ENCODE measurements at regions not wholly inside any gene's neighbourhood (a gene's known extent, or its start where the extent isn't known, plus 50 kb on each side); places are given as distances from the start of the nearest gene placed in this dataset.
"Not testable (repeated sequence)": the region's sequence is repeated elsewhere in the genome, so short reads cannot be mapped to it uniquely, and the experiment has no call there.

DNA sequence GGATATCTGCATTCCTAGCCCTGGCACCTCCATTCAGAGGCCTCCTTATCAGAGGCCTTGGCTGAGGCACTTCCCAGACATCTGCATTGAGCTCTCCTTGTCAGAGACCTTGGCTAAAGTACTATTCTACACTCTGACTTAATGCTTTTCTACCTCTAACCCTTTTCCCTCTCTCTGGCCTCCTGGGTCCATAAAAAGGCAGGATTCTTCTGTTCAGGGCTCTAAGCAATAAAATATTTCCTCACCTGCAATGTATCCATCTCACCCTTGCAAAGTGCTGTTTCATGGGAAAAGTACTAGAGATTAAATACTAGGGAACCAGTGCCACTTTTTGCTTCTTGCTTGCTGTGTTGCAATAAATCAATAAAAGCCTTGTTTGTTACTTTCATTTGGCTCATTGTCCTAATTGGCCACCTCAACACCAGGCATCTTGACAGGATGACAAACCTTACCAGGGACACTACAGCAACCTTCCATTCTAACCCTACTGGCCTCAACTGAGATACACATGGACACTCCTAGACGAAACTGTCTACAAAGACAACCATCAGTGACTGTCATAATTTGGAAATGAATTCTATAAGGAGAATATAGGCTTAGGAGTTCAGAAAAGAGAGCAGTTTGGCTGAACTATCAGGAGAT is 106.5 kb upstream of the SETMAR start:
- no peak overlapping the region for H3K27ac ChIP-seq
- no peak overlapping the region for H3K4me3 ChIP-seq
- no peaks in the 10 kb centered on the region for H3K9me3 ChIP-seq
- no peaks in the 10 kb centered on the region for H3K4me1 ChIP-seq
- no peaks in the 10 kb centered on the region for H3K36me3 ChIP-seq
- 82 to 91% methylated on average over 1 of the region's 1 CpG for WGBS, 2 donors (ENCODE audit: low coverage in 1 of 2)
- intact Hi-C loops (cut with DNase I; ENCODE audit: low total_unique reads): no loop called here
- in situ Hi-C loops (cut with MboI; ENCODE audit: low pct_ligation_motif_present in 1 of 4, low pct_unique_long_range_greater_than_20kb in 1 of 4, low sequenced_read_pairs in 3 of 4): no loop called here
- no peak for TF ChIP-seq POLR2AphosphoS5 (IDR thresholded peaks at IDR 0.05)
- no peak for TF ChIP-seq EP300 (IDR thresholded peaks at IDR 0.05; ENCODE audit: low read depth)
- TF ChIP-seq POLR2A (IDR thresholded peaks at IDR 0.05): no peak
- TF ChIP-seq, protein P1, sequence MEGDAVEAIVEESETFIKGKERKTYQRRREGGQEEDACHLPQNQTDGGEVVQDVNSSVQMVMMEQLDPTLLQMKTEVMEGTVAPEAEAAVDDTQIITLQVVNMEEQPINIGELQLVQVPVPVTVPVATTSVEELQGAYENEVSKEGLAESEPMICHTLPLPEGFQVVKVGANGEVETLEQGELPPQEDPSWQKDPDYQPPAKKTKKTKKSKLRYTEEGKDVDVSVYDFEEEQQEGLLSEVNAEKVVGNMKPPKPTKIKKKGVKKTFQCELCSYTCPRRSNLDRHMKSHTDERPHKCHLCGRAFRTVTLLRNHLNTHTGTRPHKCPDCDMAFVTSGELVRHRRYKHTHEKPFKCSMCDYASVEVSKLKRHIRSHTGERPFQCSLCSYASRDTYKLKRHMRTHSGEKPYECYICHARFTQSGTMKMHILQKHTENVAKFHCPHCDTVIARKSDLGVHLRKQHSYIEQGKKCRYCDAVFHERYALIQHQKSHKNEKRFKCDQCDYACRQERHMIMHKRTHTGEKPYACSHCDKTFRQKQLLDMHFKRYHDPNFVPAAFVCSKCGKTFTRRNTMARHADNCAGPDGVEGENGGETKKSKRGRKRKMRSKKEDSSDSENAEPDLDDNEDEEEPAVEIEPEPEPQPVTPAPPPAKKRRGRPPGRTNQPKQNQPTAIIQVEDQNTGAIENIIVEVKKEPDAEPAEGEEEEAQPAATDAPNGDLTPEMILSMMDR (IDR thresholded peaks at IDR 0.05): no peak
- no peaks in the 10 kb centered on the region for H3K27me3 ChIP-seq
- DNase-seq: no peak

- no peaks in the 10 kb centered on the region for H3K9me3 ChIP-seq
- intact Hi-C loops (cut with DNase I; ENCODE audit: low total_unique reads) (no loop called here), in situ Hi-C loops (cut with MboI; ENCODE audit: low pct_ligation_motif_present in 1 of 4, low pct_unique_long_range_greater_than_20kb in 1 of 4, low sequenced_read_pairs in 3 of 4) (no loop called here)
- 86 to 87% methylated on average over 5 to 6 of the region's 6 CpGs for whole genome bisulfite sequencing, 2 donors (ENCODE audit: low coverage in 1 of 2)
- H3K27ac ChIP-seq: no peak overlapping the region
- H3K27me3 ChIP-seq: no peaks in the 10 kb centered on the region
- H3K4me3 ChIP-seq: no peak overlapping the region
- no peak for TF ChIP-seq EP300 (IDR thresholded peaks at IDR 0.05; ENCODE audit: low read depth)
- TF ChIP-seq POLR2A (IDR thresholded peaks at IDR 0.05): no peak
- no peak for TF ChIP-seq POLR2AphosphoS5 (IDR thresholded peaks at IDR 0.05)
- TF ChIP-seq, protein P1 (IDR thresholded peaks at IDR 0.05): no peak
- H3K4me1 ChIP-seq: no peaks in the 10 kb centered on the region
- no peak for DNase-seq
- H3K36me3 ChIP-seq: no peaks in the 10 kb centered on the region
These were observed 105.5 kb upstream of the SETMAR start for GRCh38 chr3:4197670-4198069.

DNA sequence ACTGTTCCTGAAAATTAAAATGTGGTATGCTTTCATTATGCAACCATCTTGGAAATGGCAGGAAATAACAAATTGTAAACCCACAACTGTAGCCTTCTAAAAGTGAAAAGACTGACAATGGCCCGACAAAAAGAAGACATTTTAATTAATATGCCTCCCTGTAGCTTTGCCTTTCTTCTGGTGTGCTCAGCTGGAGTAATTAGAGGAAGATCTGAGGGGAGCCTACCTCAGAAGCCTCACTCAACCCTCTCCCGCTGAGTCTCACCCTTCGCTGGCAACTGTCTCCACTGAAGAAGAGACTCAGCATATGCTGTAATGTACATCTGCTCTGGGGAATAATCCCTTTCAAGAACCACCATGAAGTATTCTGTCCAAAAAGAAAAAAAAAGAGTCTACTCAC is 104.7 kb upstream of the SETMAR start:
- in situ Hi-C loops (cut with MboI; ENCODE audit: low pct_ligation_motif_present in 1 of 4, low pct_unique_long_range_greater_than_20kb in 1 of 4, low sequenced_read_pairs in 3 of 4) (no loop called here), intact Hi-C loops (cut with DNase I; ENCODE audit: low total_unique reads) (no loop called here)
- TF ChIP-seq POLR2AphosphoS5 (IDR thresholded peaks at IDR 0.05) (no peak), EP300 (IDR thresholded peaks at IDR 0.05; ENCODE audit: low read depth) (no peak)
- TF ChIP-seq, protein P1 (IDR thresholded peaks at IDR 0.05): no peak
- H3K4me1 ChIP-seq: no peaks in the 10 kb centered on the region
- no peaks in the 10 kb centered on the region for H3K36me3 ChIP-seq
- H3K27ac ChIP-seq: no peak overlapping the region
- no peak overlapping the region for H3K4me3 ChIP-seq
- no peaks in the 10 kb centered on the region for H3K9me3 ChIP-seq
- WGBS, 2 donors (ENCODE audit: low coverage in 1 of 2): 89 to 91% methylated on average over 3 of the region's 3 CpGs
- DNase-seq: no peak
- no peaks in the 10 kb centered on the region for H3K27me3 ChIP-seq

- H3K4me3 ChIP-seq; DNase-seq; H3K4me1 ChIP-seq; H3K36me3 ChIP-seq; H3K27me3 ChIP-seq; intact Hi-C loops (cut with DNase I; ENCODE audit: low total_unique reads); in situ Hi-C loops (cut with MboI; ENCODE audit: low pct_ligation_motif_present in 1 of 4, low pct_unique_long_range_greater_than_20kb in 1 of 4, low sequenced_read_pairs in 3 of 4); H3K27ac ChIP-seq; H3K9me3 ChIP-seq: not testable (repeated sequence)
These were observed 98.4 kb upstream of the SETMAR start for GRCh38 chr3:4204776-4205175.

GRCh38 chr3:4207672-4208071 is 95.5 kb upstream of the SETMAR start:
- Histone ChIP-seq H3K4me1 (peaks cover 0 to 5% (median 0%) of the 10 kb centered on the region in 4 donors), H3K27ac (no peak overlapping the region), H3K27me3 (no peaks in the 10 kb centered on the region), H3K4me3 (no peak overlapping the region), H3K36me3 (no peaks in the 10 kb centered on the region), H3K9me3 (no peaks in the 10 kb centered on the region)
- in situ Hi-C loops (cut with MboI; ENCODE audit: low pct_ligation_motif_present in 1 of 4, low pct_unique_long_range_greater_than_20kb in 1 of 4, low sequenced_read_pairs in 3 of 4): no loop called here
- intact Hi-C loops (cut with DNase I; ENCODE audit: low total_unique reads): no loop called here
- 0 to 35% methylated on average over 2 to 3 of the region's 3 CpGs for WGBS, 2 donors (ENCODE audit: low coverage in 1 of 2)
- no peak for DNase-seq
- TF ChIP-seq EP300 (IDR thresholded peaks at IDR 0.05; ENCODE audit: low read depth) (no peak), POLR2A (IDR thresholded peaks at IDR 0.05) (no peak), POLR2AphosphoS5 (IDR thresholded peaks at IDR 0.05) (no peak)
- TF ChIP-seq, protein P1 (IDR thresholded peaks at IDR 0.05): no peak

All from transverse colon (tissue), 4 donors.